A673 (cell line): ENCODE measurements at regions not wholly inside any gene's neighbourhood (a gene's known extent, or its start where the extent isn't known, plus 50 kb on each side); places are given as distances from the start of the nearest gene placed in this dataset.

Experiments
- CTCF ChIP-seq: fragments of 300-800, 200-600 bp; sonication (generic); conservative IDR thresholded peaks from 2 replicates; pipeline ENCODE4 v1.5.1; 2017; ENCODE audit warnings: low read depth, mild to moderate bottlenecking, antibody characterized with exemption, low read length, moderate library complexity, mixed read lengths
- EZH2 ChIP-seq: fragments of 200-600 bp; sonication (generic); IDR thresholded peaks from 2 replicates; pipeline ENCODE4 v1.6.1; 2017; ENCODE audit warnings: borderline replicate concordance, low read depth, mild to moderate bottlenecking, mixed read lengths, antibody characterized with exemption, low read length; ENCODE audit not compliant: poor library complexity, severe bottlenecking

- TF ChIP-seq CTCF = no peak
- no peak for TF ChIP-seq EZH2
Measured at GRCh38 chr1:209059376-209059775, 524.1 kb upstream of the CAMK1G start.
